ENCODE measurements at regions not wholly inside any gene's neighbourhood (a gene's known extent, or its start where the extent isn't known, plus 50 kb on each side); places are given as distances from the start of the nearest gene placed in this dataset.
A peak's percentile ranks its signal among the peaks of the same experiment; 100 is the strongest.

GRCh38 chr17:77857613-77858012, 100.9 kb upstream of the TNRC6C start:
- H3K9me3 ChIP-seq (ENCODE audit: control insufficient read depth in 2 of 2, low read length in 2 of 2): no peaks in the 10 kb centered on the region
- no peaks in the 10 kb centered on the region for H3K27me3 ChIP-seq (ENCODE audit: control insufficient read depth, insufficient read depth, low read length)
- no peak overlapping the region for H3K4me3 Mint-ChIP-seq
- H3K4me1 Mint-ChIP-seq: peaks cover 0 to 26% (median 8%) of the 10 kb centered on the region in 4 donors
- H3K36me3 Mint-ChIP-seq: peaks cover 3% of the 10 kb centered on the region
- H3K36me3 ChIP-seq (ENCODE audit: control insufficient read depth, insufficient read depth, low read length): no peaks in the 10 kb centered on the region
- H3K9me3 Mint-ChIP-seq: peaks cover 0 to 2% (median 0%) of the 10 kb centered on the region in 7 donors
- peak overlapping the region in 1 of 3 donors; percentile 69 for H3K27ac Mint-ChIP-seq
- DNase-seq (no peak), ATAC-seq (ENCODE audit: low read depth in 2 of 2) (peak; percentile 68 to 72)
- no peak overlapping the region for H3K4me3 ChIP-seq (ENCODE audit: low read depth, low read length)
- peaks cover 5% of the 10 kb centered on the region for H3K27me3 Mint-ChIP-seq
- peaks cover 7% of the 10 kb centered on the region for H3K4me1 ChIP-seq (ENCODE audit: control insufficient read depth, insufficient read depth, low read length, poor library complexity, severe bottlenecking)
- H3K27ac ChIP-seq (ENCODE audit: insufficient read depth, low read length, poor library complexity, severe bottlenecking): no peak overlapping the region

- H3K4me1 ChIP-seq (ENCODE audit: control insufficient read depth, insufficient read depth, low read length, poor library complexity, severe bottlenecking): peaks cover 7% of the 10 kb centered on the region
- H3K4me1 Mint-ChIP-seq: peaks cover 0 to 26% (median 8%) of the 10 kb centered on the region in 4 donors
- H3K4me3 ChIP-seq (ENCODE audit: low read depth, low read length): no peak overlapping the region
- no peak for DNase-seq
- H3K9me3 Mint-ChIP-seq: peaks cover 0 to 2% (median 0%) of the 10 kb centered on the region in 7 donors
- no peak overlapping the region for H3K27ac ChIP-seq (ENCODE audit: insufficient read depth, low read length, poor library complexity, severe bottlenecking)
- peaks cover 3% of the 10 kb centered on the region for H3K36me3 Mint-ChIP-seq
- H3K27me3 ChIP-seq (ENCODE audit: control insufficient read depth, insufficient read depth, low read length): no peaks in the 10 kb centered on the region
- no peak for ATAC-seq (ENCODE audit: low read depth in 2 of 2)
- H3K36me3 ChIP-seq (ENCODE audit: control insufficient read depth, insufficient read depth, low read length): no peaks in the 10 kb centered on the region
- no peak overlapping the region for H3K27ac Mint-ChIP-seq
- H3K9me3 ChIP-seq (ENCODE audit: control insufficient read depth in 2 of 2, low read length in 2 of 2): no peaks in the 10 kb centered on the region
- H3K4me3 Mint-ChIP-seq: no peak overlapping the region
- H3K27me3 Mint-ChIP-seq: peaks cover 5% of the 10 kb centered on the region
Observed at GRCh38 chr17:77858291-77859034, 100.0 kb upstream of the TNRC6C start.

- H3K4me3 ChIP-seq (ENCODE audit: low read depth, low read length): no peak overlapping the region
- H3K27ac ChIP-seq (ENCODE audit: insufficient read depth, low read length, poor library complexity, severe bottlenecking): no peak overlapping the region
- Mint-ChIP-seq H3K9me3 (peaks cover 0 to 2% (median 0%) of the 10 kb centered on the region in 7 donors), H3K36me3 (peaks cover 3% of the 10 kb centered on the region), H3K4me1 (peaks cover 0 to 27% (median 8%) of the 10 kb centered on the region in 4 donors), H3K27ac (peak overlapping the region in 1 of 3 donors; percentile 38), H3K4me3 (no peak overlapping the region), H3K27me3 (peaks cover 5% of the 10 kb centered on the region)
- H3K36me3 ChIP-seq (ENCODE audit: control insufficient read depth, insufficient read depth, low read length): no peaks in the 10 kb centered on the region
- no peaks in the 10 kb centered on the region for H3K27me3 ChIP-seq (ENCODE audit: control insufficient read depth, insufficient read depth, low read length)
- H3K4me1 ChIP-seq (ENCODE audit: control insufficient read depth, insufficient read depth, low read length, poor library complexity, severe bottlenecking): peaks cover 7% of the 10 kb centered on the region
- ATAC-seq (ENCODE audit: low read depth in 2 of 2) (no peak), DNase-seq (no peak)
- no peaks in the 10 kb centered on the region for H3K9me3 ChIP-seq (ENCODE audit: control insufficient read depth in 2 of 2, low read length in 2 of 2)
Observed at GRCh38 chr17:77859035-77859810, 99.3 kb upstream of the TNRC6C start.

- no peak for ATAC-seq (ENCODE audit: low read depth in 2 of 2)
- Histone ChIP-seq H3K27me3 (ENCODE audit: control insufficient read depth, insufficient read depth, low read length) (no peaks in the 10 kb centered on the region), H3K36me3 (ENCODE audit: control insufficient read depth, insufficient read depth, low read length) (no peaks in the 10 kb centered on the region), H3K4me3 (ENCODE audit: low read depth, low read length) (no peak overlapping the region), H3K27ac (ENCODE audit: insufficient read depth, low read length, poor library complexity, severe bottlenecking) (no peak overlapping the region), H3K9me3 (ENCODE audit: control insufficient read depth in 2 of 2, low read length in 2 of 2) (no peaks in the 10 kb centered on the region), H3K4me1 (ENCODE audit: control insufficient read depth, insufficient read depth, low read length, poor library complexity, severe bottlenecking) (peaks cover 7% of the 10 kb centered on the region)
- no peak overlapping the region for H3K4me3 Mint-ChIP-seq
- peaks cover 3% of the 10 kb centered on the region for H3K36me3 Mint-ChIP-seq
- DNase-seq: no peak
- H3K9me3 Mint-ChIP-seq: no peaks in the 10 kb centered on the region
- peaks cover 0 to 31% (median 7%) of the 10 kb centered on the region in 4 donors for H3K4me1 Mint-ChIP-seq
- H3K27me3 Mint-ChIP-seq: no peaks in the 10 kb centered on the region
- H3K27ac Mint-ChIP-seq: peak overlapping the region in 2 of 3 donors; percentile 76 to 91
Observed at GRCh38 chr17:77861133-77861695, 97.3 kb upstream of the TNRC6C start.

- peaks cover 3% of the 10 kb centered on the region for H3K36me3 Mint-ChIP-seq
- no peaks in the 10 kb centered on the region for H3K36me3 ChIP-seq (ENCODE audit: control insufficient read depth, insufficient read depth, low read length)
- no peaks in the 10 kb centered on the region for H3K27me3 Mint-ChIP-seq
- no peaks in the 10 kb centered on the region for H3K27me3 ChIP-seq (ENCODE audit: control insufficient read depth, insufficient read depth, low read length)
- H3K4me1 Mint-ChIP-seq: peaks cover 0 to 28% (median 5%) of the 10 kb centered on the region in 4 donors
- H3K9me3 ChIP-seq (ENCODE audit: control insufficient read depth in 2 of 2, low read length in 2 of 2): no peaks in the 10 kb centered on the region
- H3K9me3 Mint-ChIP-seq: no peaks in the 10 kb centered on the region
- H3K4me3 ChIP-seq (ENCODE audit: low read depth, low read length): no peak overlapping the region
- ATAC-seq (ENCODE audit: low read depth in 2 of 2) (no peak), DNase-seq (no peak)
- H3K27ac ChIP-seq (ENCODE audit: insufficient read depth, low read length, poor library complexity, severe bottlenecking): no peak overlapping the region
- peak overlapping the region in 1 of 3 donors; percentile 66 for H3K27ac Mint-ChIP-seq
- H3K4me3 Mint-ChIP-seq: no peak overlapping the region
- H3K4me1 ChIP-seq (ENCODE audit: control insufficient read depth, insufficient read depth, low read length, poor library complexity, severe bottlenecking): peaks cover 3% of the 10 kb centered on the region
Observed at GRCh38 chr17:77861981-77862645, 96.4 kb upstream of the TNRC6C start.

- peaks cover 3% of the 10 kb centered on the region for H3K36me3 Mint-ChIP-seq
- Histone ChIP-seq H3K9me3 (ENCODE audit: control insufficient read depth in 2 of 2, low read length in 2 of 2) (no peaks in the 10 kb centered on the region), H3K4me3 (ENCODE audit: low read depth, low read length) (no peak overlapping the region), H3K27ac (ENCODE audit: insufficient read depth, low read length, poor library complexity, severe bottlenecking) (no peak overlapping the region), H3K4me1 (ENCODE audit: control insufficient read depth, insufficient read depth, low read length, poor library complexity, severe bottlenecking) (no peaks in the 10 kb centered on the region), H3K27me3 (ENCODE audit: control insufficient read depth, insufficient read depth, low read length) (no peaks in the 10 kb centered on the region), H3K36me3 (ENCODE audit: control insufficient read depth, insufficient read depth, low read length) (no peaks in the 10 kb centered on the region)
- peaks cover 0 to 19% (median 3%) of the 10 kb centered on the region in 4 donors for H3K4me1 Mint-ChIP-seq
- peak overlapping the region in 1 of 3 donors; percentile 79 for H3K27ac Mint-ChIP-seq
- H3K9me3 Mint-ChIP-seq: no peaks in the 10 kb centered on the region
- DNase-seq: no peak
- H3K27me3 Mint-ChIP-seq: no peaks in the 10 kb centered on the region
- no peak for ATAC-seq (ENCODE audit: low read depth in 2 of 2)
- H3K4me3 Mint-ChIP-seq: no peak overlapping the region
Observed at GRCh38 chr17:77862890-77863813, 95.4 kb upstream of the TNRC6C start.

GRCh38 chr17:77863814-77864161, 94.7 kb upstream of the TNRC6C start:
- no peak overlapping the region for H3K4me3 Mint-ChIP-seq
- no peak overlapping the region for H3K4me3 ChIP-seq (ENCODE audit: low read depth, low read length)
- H3K27ac ChIP-seq (ENCODE audit: insufficient read depth, low read length, poor library complexity, severe bottlenecking): no peak overlapping the region
- no peaks in the 10 kb centered on the region for H3K27me3 Mint-ChIP-seq
- ATAC-seq (ENCODE audit: low read depth in 2 of 2) (no peak), DNase-seq (no peak)
- H3K9me3 Mint-ChIP-seq: no peaks in the 10 kb centered on the region
- no peak overlapping the region for H3K27ac Mint-ChIP-seq
- H3K36me3 Mint-ChIP-seq: peaks cover 3% of the 10 kb centered on the region
- H3K9me3 ChIP-seq (ENCODE audit: control insufficient read depth in 2 of 2, low read length in 2 of 2): no peaks in the 10 kb centered on the region
- H3K36me3 ChIP-seq (ENCODE audit: control insufficient read depth, insufficient read depth, low read length): no peaks in the 10 kb centered on the region
- H3K4me1 ChIP-seq (ENCODE audit: control insufficient read depth, insufficient read depth, low read length, poor library complexity, severe bottlenecking): no peaks in the 10 kb centered on the region
- peaks cover 0 to 15% (median 3%) of the 10 kb centered on the region in 4 donors for H3K4me1 Mint-ChIP-seq
- no peaks in the 10 kb centered on the region for H3K27me3 ChIP-seq (ENCODE audit: control insufficient read depth, insufficient read depth, low read length)
